ENCODE measurements at regions not wholly inside any gene's neighbourhood (a gene's known extent, or its start where the extent isn't known, plus 50 kb on each side); places are given as distances from the start of the nearest gene placed in this dataset.
A peak's percentile ranks its signal among the peaks of the same experiment; 100 is the strongest.

DNA sequence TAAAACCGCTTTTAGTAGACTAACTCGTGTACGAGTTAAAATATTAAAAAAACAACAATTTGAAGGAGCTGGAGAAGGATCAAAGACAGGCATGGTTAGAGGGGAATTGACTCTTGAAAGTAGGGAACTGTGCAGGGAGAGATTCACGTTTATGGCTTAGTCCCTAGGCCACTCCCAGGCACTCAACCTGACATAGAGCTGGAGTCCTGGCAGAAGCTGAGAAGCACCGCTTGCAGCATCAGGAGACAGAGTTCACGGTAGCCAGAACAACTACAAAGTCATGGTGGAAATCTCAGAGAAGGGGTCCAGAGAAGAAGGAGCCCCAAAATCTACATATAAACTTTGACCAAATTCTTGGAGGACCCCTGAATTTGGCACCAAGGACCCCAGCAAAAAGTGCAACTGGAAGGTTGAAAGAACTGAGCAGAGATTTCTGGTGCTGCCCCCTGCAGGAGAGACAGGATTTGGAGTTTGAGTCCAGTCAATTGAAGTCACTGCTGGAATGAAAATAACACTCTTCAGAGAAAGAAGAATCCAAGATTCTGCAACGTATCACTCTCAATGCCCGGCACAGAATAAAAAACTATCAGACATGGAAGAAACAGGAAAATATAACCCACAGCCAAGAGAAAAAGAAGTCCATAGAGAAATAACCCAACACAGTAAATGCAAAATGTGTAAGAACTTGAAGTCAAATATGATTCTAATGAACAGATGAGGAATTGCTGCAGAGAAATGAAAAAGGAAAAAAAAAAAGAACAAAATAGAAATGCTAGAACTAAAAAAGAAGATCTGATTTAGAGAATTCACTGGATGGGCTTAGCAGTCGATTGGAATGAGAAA, 493.3 kb upstream of the PODXL start:
- peak; percentile 17 for DNase-seq (ENCODE audit: low read depth, low spot score)
- no peak overlapping the region for H3K4me3 ChIP-seq (ENCODE audit: low read depth, low read length)
- TF ChIP-seq CTCF (IDR thresholded peaks at IDR 0.05; ENCODE audit: low read depth, low read length) = peak; percentile 70
- in situ Hi-C loops (cut with HindIII; ENCODE audit: low sequenced_read_pairs) = no loop called here

GRCh38 chr7:132045481-132045980, 489.1 kb upstream of the PODXL start:
- no peak for TF ChIP-seq CTCF (IDR thresholded peaks at IDR 0.05; ENCODE audit: low read depth, low read length)
- no peak overlapping the region for H3K4me3 ChIP-seq (ENCODE audit: low read depth, low read length)
- DNase-seq (ENCODE audit: low read depth, low spot score) = no peak
- in situ Hi-C loops (cut with HindIII; ENCODE audit: low sequenced_read_pairs) = no loop called here

DNA sequence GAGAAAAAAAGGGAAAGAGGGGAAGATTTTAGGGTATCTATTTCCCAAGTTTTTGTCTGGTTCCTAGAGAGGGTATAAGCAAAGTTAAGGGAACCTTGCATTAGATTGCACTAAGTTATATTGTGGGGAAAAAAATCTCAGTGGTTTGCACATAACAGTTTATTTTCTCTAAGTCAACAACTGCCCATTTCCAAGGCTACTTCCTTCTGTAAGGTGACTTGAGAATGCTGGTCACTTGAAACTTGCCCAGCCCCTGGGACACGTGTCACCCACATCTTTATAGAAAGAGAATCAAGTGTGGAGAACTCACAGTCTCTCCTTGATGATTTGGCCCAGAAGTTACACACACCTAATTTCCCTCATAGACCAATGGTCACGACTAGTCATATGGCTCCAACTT, 488.6 kb upstream of the PODXL start:
- H3K4me3 ChIP-seq (ENCODE audit: low read depth, low read length) = no peak overlapping the region
- DNase-seq (ENCODE audit: low read depth, low spot score) = no peak
- in situ Hi-C loops (cut with HindIII; ENCODE audit: low sequenced_read_pairs) = no loop called here
- no peak for TF ChIP-seq CTCF (IDR thresholded peaks at IDR 0.05; ENCODE audit: low read depth, low read length)

GRCh38 chr7:132044247-132044646, 487.8 kb upstream of the PODXL start:
- in situ Hi-C loops (cut with HindIII; ENCODE audit: low sequenced_read_pairs) = no loop called here
- no peak for DNase-seq (ENCODE audit: low read depth, low spot score)
- no peak overlapping the region for H3K4me3 ChIP-seq (ENCODE audit: low read depth, low read length)
- TF ChIP-seq CTCF (IDR thresholded peaks at IDR 0.05; ENCODE audit: low read depth, low read length) = no peak

DNA sequence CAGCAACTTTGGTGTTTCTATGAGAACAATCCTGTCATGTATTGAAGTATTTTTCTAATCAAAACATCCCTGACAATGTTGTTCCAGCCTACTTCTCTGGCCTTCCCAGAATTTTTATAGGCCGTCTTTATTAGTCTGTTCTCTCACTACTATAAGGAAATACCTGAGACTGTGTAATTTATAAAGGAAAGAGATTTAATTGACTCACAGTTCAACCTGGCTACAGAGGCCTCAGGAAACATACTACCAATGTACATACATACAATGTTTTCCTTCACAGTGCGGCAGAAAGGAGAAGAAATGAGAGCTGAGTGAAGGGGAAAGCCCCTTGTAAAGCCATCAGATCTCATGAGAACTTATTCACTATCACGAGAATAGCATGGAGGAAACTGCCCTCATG, 484.7 kb upstream of the PODXL start:
- H3K4me3 ChIP-seq (ENCODE audit: low read depth, low read length) = no peak overlapping the region
- in situ Hi-C loops (cut with HindIII; ENCODE audit: low sequenced_read_pairs) = no loop called here
- TF ChIP-seq CTCF (IDR thresholded peaks at IDR 0.05; ENCODE audit: low read depth, low read length) = no peak
- no peak for DNase-seq (ENCODE audit: low read depth, low spot score)

- no peak for TF ChIP-seq CTCF (IDR thresholded peaks at IDR 0.05; ENCODE audit: low read depth, low read length)
- DNase-seq (ENCODE audit: low read depth, low spot score) = no peak
- no peak overlapping the region for H3K4me3 ChIP-seq (ENCODE audit: low read depth, low read length)
- in situ Hi-C loops (cut with HindIII; ENCODE audit: low sequenced_read_pairs) = no loop called here
These were observed 479.3 kb upstream of the PODXL start for GRCh38 chr7:132035517-132036362.
